ENCODE measurements at regions not wholly inside any gene's neighbourhood (a gene's known extent, or its start where the extent isn't known, plus 50 kb on each side); places are given as distances from the start of the nearest gene placed in this dataset.

DNA sequence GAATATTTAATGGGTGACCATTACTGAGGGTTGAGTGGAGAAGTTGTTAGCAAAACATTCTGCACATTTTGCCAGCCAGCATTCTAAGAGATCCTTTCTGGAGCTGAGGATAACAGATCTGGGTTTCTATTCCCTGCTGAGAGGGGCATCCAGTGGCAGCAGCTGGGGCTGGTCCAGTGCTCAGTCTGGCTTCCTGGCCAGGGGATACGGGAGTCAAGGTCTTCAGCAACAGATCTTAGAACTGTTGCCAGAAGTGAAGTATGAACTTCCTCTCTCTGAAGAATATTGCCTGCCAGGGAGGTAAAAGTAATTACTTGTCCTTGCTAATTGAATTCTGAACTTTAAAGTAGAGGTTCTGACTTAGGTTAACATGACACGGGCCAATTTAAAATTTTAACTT, 568.4 kb downstream of the REEP3 start:
- BruUV-seq (replicated peaks) = no TSS peak
- DNase-seq (ENCODE audit: low spot score) (no peak), ATAC-seq (peak; percentile 52), FAIRE-seq (no peak)
- Histone ChIP-seq H3K79me2 (ENCODE audit: insufficient read depth, low read length) (no peaks in the 10 kb centered on the region), H3K4me1 (ENCODE audit: insufficient read depth, low read length) (no peaks in the 10 kb centered on the region), H2AFZ (ENCODE audit: low read length) (no peak overlapping the region), H3K9ac (ENCODE audit: insufficient read depth, low read depth, low read length) (no peak overlapping the region), H4K20me1 (ENCODE audit: insufficient read depth, low read length) (no peaks in the 10 kb centered on the region), H3K36me3 (replicated peaks in 1 of 2; ENCODE audit: control insufficient read depth in 1 of 2, insufficient read depth in 2 of 2, low read length in 2 of 2) (no peaks in the 10 kb centered on the region), H3K27me3 (ENCODE audit: control insufficient read depth in 1 of 2, insufficient read depth in 2 of 2, low read length in 2 of 2) (no peaks in the 10 kb centered on the region), H3K9me3 (ENCODE audit: low read length) (no peaks in the 10 kb centered on the region), H3K4me2 (ENCODE audit: low read depth, low read length) (no peak overlapping the region), H3K27ac (ENCODE audit: extremely low read length, insufficient read depth, low read length) (no peak overlapping the region), H3K4me3 (replicated peaks in 1 of 3; ENCODE audit: insufficient read depth in 1 of 3, low read depth in 2 of 3, low read length in 3 of 3) (no peak overlapping the region)
- ChIA-PET CTCF (ENCODE audit: low intra/inter-chr PET ratio, low total read pairs) (no interaction called here), POLR2A (no interaction called here)
- intact Hi-C loops (cut with micrococcal nuclease; ENCODE audit: unreplicated experiment) = no loop called here
- TF ChIP-seq LCORL (IDR thresholded peaks at IDR 0.05) = no peak
- TF ChIP-seq LCORL (CRISPR knock-in tag; IDR thresholded peaks at IDR 0.05) = no peak
- TF ChIP-seq ZNF775 (CRISPR knock-in tag; IDR thresholded peaks at IDR 0.05; ENCODE audit: borderline replicate concordance) = no peak
- no peak for TF ChIP-seq ISL2 (CRISPR knock-in tag; IDR thresholded peaks at IDR 0.05)
- TF ChIP-seq ZNF557 (CRISPR knock-in tag; IDR thresholded peaks at IDR 0.05) = no peak
- TF ChIP-seq TCF7L2 (IDR thresholded peaks at IDR 0.05; ENCODE audit: low read depth, low read length) = no peak
- TF ChIP-seq, protein P1, sequence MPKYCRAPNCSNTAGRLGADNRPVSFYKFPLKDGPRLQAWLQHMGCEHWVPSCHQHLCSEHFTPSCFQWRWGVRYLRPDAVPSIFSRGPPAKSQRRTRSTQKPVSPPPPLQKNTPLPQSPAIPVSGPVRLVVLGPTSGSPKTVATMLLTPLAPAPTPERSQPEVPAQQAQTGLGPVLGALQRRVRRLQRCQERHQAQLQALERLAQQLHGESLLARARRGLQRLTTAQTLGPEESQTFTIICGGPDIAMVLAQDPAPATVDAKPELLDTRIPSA (CRISPR knock-in tag; IDR thresholded peaks at IDR 0.05; ENCODE audit: borderline replicate concordance) = no peak
- TF ChIP-seq PRPF4 (IDR thresholded peaks at IDR 0.05; ENCODE audit: low read depth, low read length, poor library complexity, severe bottlenecking) = no peak
- TF ChIP-seq SALL1 (CRISPR knock-in tag; IDR thresholded peaks at IDR 0.05) = no peak
- no peak for TF ChIP-seq GFI1 (CRISPR knock-in tag; IDR thresholded peaks at IDR 0.05; ENCODE audit: borderline replicate concordance)
- TF ChIP-seq, protein P2, sequence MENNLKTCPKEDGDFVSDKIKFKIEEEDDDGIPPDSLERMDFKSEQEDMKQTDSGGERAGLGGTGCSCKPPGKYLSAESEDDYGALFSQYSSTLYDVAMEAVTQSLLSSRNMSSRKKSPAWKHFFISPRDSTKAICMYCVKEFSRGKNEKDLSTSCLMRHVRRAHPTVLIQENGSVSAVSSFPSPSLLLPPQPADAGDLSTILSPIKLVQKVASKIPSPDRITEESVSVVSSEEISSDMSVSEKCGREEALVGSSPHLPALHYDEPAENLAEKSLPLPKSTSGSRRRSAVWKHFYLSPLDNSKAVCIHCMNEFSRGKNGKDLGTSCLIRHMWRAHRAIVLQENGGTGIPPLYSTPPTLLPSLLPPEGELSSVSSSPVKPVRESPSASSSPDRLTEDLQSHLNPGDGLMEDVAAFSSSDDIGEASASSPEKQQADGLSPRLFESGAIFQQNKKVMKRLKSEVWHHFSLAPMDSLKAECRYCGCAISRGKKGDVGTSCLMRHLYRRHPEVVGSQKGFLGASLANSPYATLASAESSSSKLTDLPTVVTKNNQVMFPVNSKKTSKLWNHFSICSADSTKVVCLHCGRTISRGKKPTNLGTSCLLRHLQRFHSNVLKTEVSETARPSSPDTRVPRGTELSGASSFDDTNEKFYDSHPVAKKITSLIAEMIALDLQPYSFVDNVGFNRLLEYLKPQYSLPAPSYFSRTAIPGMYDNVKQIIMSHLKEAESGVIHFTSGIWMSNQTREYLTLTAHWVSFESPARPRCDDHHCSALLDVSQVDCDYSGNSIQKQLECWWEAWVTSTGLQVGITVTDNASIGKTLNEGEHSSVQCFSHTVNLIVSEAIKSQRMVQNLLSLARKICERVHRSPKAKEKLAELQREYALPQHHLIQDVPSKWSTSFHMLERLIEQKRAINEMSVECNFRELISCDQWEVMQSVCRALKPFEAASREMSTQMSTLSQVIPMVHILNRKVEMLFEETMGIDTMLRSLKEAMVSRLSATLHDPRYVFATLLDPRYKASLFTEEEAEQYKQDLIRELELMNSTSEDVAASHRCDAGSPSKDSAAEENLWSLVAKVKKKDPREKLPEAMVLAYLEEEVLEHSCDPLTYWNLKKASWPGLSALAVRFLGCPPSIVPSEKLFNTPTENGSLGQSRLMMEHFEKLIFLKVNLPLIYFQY (CRISPR knock-in tag; IDR thresholded peaks at IDR 0.05; ENCODE audit: borderline replicate concordance) = no peak
- TF ChIP-seq, protein P3, sequence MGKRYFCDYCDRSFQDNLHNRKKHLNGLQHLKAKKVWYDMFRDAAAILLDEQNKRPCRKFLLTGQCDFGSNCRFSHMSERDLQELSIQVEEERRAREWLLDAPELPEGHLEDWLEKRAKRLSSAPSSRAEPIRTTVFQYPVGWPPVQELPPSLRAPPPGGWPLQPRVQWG (CRISPR knock-in tag; IDR thresholded peaks at IDR 0.05; ENCODE audit: borderline replicate concordance, low read depth) = no peak
- TF ChIP-seq, protein P4, sequence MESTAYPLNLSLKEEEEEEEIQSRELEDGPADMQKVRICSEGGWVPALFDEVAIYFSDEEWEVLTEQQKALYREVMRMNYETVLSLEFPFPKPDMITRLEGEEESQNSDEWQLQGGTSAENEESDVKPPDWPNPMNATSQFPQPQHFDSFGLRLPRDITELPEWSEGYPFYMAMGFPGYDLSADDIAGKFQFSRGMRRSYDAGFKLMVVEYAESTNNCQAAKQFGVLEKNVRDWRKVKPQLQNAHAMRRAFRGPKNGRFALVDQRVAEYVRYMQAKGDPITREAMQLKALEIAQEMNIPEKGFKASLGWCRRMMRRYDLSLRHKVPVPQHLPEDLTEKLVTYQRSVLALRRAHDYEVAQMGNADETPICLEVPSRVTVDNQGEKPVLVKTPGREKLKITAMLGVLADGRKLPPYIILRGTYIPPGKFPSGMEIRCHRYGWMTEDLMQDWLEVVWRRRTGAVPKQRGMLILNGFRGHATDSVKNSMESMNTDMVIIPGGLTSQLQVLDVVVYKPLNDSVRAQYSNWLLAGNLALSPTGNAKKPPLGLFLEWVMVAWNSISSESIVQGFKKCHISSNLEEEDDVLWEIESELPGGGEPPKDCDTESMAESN (CRISPR knock-in tag; conservative IDR thresholded peaks at IDR 0.05) = no peak
- TF ChIP-seq IRF2 (CRISPR knock-in tag; IDR thresholded peaks at IDR 0.05) = no peak
- TF ChIP-seq ZNF562 (CRISPR knock-in tag; IDR thresholded peaks at IDR 0.05; ENCODE audit: borderline replicate concordance) = no peak
- TF ChIP-seq TSC22D2 (CRISPR knock-in tag; IDR thresholded peaks at IDR 0.05; ENCODE audit: borderline replicate concordance) = no peak
- no peak for TF ChIP-seq ZZZ3 (CRISPR knock-in tag; IDR thresholded peaks at IDR 0.05; ENCODE audit: borderline replicate concordance)
- TF ChIP-seq DNMT3B (CRISPR knock-in tag; conservative IDR thresholded peaks at IDR 0.05) = no peak
- TF ChIP-seq NFE2 (CRISPR knock-in tag; IDR thresholded peaks at IDR 0.05) = no peak
- TF ChIP-seq ZNF891 (CRISPR knock-in tag; IDR thresholded peaks at IDR 0.05) = no peak
- no peak for TF ChIP-seq ZNF274 (CRISPR knock-in tag; IDR thresholded peaks at IDR 0.05)
- WGBS (ENCODE audit: low lambda C conversion rate) = 4% methylated on average over 2 of the region's 2 CpGs
- in situ Hi-C loops (cut with HindIII; ENCODE audit: extremely low pct_ligation_motif_present, low pct_unique_long_range_greater_than_20kb) = no loop called here

All from HepG2 (cell line).